Activated CD4-positive, alpha-beta T cell treated with anti-CD3 and anti-CD28 coated beads, Interleukin-10, Interleukin-2, amounts not matched to agents 100 ng/mL and 50 ng/mL, durations not matched to agents 16 hours and 8 hours (primary cell): ENCODE measurements at regions not wholly inside any gene's neighbourhood (a gene's known extent, or its start where the extent isn't known, plus 50 kb on each side); places are given as distances from the start of the nearest gene placed in this dataset.

ENCODE experiments used
- DNase-seq: peaks from one replicate; pipeline ENCODE4 v3.0.0-alpha.2; 2020

- no peak for DNase-seq
Observed at GRCh38 chr20:11714886-11715285, 202.8 kb upstream of the BTBD3 start.

DNA sequence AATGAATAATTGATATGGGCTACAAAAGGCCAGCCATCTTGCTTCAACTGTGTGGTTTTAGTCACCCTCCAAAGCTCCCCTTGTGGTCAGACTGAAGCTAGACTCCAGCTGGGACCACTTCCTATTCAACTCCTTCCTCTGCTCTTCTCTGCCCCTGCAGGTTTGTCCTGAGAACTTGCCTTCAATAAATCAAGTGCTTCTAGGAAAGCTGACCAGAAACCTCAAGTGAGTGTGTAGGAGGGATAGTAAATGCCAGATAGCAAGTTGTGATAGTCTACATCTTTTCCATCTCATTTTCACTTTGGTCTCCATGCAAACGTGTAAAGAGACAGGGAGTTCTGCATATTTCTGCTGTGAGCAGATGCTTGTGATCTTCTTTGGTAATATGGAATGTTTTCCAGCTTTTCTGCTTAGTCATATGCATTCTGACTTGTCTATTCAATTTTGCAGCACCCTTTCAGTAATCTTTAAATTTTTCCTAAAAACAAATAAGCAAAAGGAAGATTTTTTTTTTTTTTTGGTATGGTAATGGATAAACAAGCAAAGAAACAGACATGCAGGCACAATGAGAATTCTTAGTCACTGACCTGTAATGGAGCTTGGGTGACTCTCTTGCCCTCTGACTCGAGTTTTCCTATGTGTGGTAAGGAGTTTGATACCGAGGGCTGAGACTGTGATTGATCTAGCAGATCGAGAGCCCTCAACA is 201.3 kb upstream of the BTBD3 start:
- DNase-seq = no peak

GRCh38 chr20:11716945-11717248 is 200.8 kb upstream of the BTBD3 start:
- DNase-seq = no peak

- DNase-seq = no peak
Observed at GRCh38 chr20:11717562-11717961, 200.1 kb upstream of the BTBD3 start.

DNA sequence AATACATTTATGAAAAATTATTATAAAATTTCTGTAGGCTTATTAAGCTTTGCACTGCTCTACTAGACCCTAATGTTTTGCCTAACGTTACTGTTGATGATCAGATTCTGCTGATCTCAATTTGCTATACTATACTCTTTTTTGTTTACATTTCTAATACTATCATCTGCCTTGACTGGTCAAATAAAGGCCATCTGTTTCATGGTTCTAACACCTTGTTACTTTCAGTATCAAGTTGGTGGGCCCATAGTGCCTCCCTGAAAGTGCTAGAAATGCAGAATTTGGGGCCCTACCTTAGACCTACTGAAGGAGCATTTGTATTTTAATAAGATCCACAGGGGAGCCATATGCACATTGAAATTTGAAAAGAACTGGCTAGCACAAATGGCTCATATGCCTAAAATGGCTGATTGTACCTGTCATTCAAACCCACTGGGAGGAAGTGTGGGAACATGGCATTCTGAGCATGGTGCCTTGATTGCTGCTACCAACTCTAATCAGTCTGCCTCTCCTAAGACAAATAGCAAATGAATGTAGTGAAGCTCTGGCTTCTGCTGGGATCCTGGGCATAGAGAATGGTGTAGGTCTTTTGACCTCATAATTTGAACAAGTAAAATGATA is 199.1 kb upstream of the BTBD3 start:
- no peak for DNase-seq

- DNase-seq = no peak
Observed at GRCh38 chr20:11719153-11719552, 198.5 kb upstream of the BTBD3 start.

DNA sequence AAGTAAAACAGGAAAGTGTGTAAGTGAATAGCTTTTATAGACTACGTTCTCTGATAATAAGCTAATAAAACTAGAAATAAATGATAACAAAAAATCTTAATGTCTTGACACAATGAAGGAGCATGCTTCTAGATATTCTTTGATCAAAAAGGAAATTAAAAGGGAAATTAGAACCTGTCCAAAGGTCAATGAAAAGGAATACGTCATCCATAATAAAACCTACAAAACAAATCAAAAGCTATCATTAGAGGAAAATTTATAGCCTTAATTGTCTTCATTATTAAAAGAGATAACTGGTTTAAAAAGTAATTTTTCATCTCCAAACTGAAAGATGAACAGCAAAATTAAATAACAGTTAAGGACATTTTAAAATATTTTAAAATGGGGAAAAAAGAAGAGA is 196.3 kb upstream of the BTBD3 start:
- no peak for DNase-seq

DNA sequence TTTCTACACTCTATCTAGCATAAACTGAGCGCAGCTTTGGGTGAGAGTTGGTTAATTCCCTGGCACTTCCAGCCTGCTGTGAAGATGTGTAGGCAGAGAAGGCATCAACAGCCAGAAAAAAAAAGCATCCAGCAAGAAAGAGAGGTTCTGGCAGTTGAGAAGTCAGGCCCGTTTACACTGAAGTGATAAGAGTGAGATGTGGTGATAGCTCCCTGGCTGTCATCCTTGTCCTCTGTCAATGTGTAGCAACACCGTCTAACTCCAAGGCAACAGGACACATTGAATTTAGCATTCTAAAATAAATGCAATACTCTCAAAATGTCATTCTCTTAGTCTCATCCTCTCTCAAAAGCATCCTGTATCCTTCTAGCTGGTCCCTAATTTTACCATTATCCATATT is 193.6 kb upstream of the BTBD3 start:
- DNase-seq = no peak

- DNase-seq = no peak
Observed at GRCh38 chr20:11726026-11726425, 191.7 kb upstream of the BTBD3 start.

DNA sequence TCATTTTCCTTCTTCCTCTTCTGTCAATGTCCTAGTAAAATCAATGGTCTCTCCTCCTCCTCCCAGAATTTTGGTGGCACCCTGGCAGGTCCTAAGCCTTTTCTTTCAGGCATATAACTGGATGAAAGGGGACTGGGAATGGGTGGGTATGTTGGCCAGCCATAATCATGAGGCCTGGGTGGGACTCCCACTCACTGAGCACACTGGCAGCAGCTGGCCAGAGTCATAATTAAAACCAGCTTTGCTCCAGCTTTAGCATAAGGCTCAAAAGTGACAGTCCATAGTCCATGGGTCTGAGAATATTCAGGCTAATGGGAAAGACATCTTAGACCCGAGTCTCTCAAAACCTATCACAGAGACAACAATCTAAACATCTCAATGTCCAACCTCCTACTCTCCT is 190.0 kb upstream of the BTBD3 start:
- no peak for DNase-seq

DNA sequence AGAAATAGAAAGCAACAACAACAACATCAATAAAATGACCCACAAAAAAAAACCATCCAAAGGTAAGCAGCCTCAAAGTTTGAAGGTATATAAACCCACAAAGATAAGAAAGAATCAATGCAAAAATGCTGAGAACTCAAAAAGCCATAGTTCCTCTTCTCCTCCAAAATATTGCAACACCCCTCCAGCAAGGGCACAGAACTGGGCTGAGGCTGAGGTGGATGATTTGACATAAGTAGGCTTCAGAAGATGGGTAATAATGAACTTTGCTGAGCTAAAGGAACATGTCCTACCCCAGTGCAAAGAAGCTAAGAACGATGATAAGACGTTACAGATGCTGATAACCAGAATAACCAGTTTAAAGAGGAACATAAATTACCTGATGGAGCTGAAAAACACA is 188.8 kb upstream of the BTBD3 start:
- no peak for DNase-seq

GRCh38 chr20:11729806-11730205 is 187.9 kb upstream of the BTBD3 start:
- no peak for DNase-seq

- DNase-seq = no peak
Observed at GRCh38 chr20:11734431-11734830, 183.3 kb upstream of the BTBD3 start.

DNA sequence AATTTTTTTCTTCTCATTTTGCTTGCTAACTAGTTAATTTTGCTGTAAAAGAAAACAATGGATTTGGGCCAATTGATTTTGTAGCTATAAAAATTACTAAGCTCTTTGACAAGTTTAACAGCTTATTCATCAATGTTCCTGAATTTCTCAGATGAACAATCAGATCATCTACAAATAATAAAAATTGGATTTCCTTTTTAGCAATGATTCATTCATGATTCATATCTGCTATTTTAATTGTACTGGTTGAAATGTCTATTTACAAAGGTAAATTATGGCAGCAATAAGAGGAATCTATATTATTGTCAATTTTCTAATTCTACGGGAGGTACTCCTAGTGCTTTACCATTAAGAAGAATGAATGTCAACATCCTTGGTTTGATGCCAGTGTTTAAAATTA is 178.8 kb upstream of the BTBD3 start:
- DNase-seq = no peak

GRCh38 chr20:11740975-11741374 is 176.7 kb upstream of the BTBD3 start:
- no peak for DNase-seq

- DNase-seq = no peak
Observed at GRCh38 chr20:11745145-11745544, 172.5 kb upstream of the BTBD3 start.

DNA sequence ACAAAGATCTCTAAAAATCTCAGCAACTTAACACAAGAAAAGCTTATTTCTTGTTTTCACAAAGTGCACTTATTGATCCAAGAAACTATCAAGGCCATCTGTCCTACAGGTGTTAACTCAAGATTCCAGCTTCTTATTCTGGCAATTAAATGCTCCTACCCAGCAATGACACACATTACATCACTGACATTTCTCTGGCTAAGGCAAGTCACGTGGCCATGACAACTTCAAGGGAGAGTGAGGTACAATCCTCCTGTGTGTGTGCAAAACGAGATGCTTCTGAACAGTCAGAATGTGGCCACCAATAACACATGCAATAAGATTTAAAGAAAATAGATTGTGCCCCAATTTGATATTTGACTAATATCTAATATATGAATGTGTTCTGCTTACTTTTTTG is 169.3 kb upstream of the BTBD3 start:
- DNase-seq = no peak

DNA sequence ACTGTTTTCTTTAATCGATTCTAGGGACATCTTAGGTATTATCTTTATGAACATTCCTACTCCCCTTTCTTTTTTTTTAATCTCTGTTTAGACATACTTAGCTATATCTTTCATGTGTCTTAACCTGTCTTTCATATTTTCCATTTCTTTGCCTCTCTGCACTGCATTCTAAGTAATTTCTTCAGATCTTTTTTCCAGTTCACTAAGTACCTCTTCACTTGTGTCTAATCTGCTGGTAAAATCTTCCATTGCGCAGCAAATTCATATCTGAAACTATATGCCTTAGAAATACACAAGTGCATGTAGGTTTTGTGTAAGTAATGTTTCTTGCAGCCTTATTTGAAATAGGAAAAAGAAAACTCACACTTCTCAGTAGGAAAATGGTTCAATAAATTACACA is 165.4 kb upstream of the BTBD3 start:
- no peak for DNase-seq

DNA sequence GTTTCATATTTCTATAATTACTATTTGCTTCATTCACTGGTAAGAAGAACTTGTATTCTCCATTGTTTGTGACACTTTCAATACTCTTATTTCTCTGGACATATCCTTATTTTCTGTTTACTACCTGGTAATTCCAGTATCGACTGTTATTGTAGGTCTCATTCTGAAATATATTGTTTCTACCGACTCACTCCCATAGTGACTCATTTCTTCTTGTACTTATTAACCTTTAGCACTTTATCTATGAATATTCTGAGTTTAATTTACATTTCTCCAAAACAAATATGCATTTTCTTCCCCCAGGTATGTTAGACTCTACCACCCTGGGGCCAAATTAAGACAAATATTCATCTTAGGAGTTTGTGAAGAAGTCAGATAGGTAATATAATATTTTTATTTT is 164.5 kb upstream of the BTBD3 start:
- no peak for DNase-seq

DNA sequence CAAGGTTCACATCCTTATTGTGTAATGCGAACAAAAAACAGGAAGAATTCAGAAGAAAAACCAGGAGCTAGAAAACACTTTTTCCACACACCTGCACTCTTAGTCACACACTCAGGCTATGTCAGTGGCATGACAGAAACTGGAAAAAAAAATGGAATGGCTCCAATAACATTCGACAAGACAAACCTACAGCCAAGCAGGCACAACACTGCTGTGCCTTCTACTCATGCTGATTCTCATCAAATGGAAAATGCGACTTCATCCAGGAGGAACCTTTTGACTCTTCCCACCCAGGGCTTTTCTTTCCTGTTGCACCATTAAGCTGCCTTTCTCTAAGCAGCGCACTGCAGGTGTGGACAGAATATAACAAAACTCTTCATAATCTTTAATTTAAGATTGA is 163.2 kb upstream of the BTBD3 start:
- DNase-seq = no peak

DNA sequence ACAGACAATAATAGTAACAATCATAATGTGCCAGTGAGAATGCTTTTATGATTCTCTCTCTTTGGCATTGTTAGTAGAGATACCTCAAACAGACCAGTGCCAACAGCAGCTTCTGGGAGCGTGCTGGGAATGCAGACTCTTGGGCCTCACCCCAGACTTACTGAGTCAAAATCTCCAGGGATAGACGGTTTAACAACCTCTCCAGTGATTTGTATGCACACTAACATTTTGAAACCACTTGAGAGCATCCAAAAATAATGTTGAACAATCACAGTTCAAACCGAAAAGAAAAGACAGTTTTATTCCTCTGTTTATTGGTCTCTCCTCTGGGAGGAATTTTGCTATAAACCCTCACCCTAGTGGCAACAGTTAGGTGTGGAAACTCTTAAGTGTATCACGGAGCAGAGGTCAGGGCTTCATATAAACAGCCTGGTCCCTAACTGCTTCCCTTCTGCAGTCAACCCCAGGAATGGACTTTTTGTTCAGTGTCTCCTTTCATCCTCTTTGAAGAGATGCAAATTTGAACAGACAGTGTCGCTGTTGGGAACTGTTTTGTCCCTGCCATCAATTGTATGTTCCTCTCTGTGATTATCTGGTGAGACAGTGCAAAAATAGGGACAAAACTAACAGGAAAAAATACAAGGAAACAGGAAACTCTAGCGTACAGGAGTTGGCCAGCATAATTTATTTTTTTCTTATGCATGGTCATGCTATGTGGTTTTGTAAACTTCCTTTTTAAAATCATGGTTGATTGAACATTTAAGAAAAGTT is 162.4 kb upstream of the BTBD3 start:
- DNase-seq = no peak

GRCh38 chr20:11761497-11761896 is 156.2 kb upstream of the BTBD3 start:
- DNase-seq = no peak

DNA sequence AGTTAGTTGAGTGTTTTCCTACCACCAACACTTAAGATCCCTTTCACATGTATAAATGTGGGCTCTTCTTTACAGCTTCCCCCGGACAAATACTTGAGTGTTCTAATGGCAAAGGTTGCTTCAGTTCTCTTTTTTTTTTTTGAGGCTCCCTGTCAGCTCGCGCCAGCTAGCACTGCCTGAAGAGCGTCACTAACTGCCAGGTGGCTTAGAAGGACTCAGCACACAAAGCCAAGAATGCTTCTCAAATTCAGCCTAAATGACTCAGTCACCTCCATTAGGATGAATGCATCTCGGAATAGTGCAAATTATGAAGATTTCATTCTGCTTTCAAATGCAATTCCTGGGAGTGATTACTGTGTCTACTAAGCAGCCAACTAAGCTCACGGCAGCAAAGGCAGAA is 150.7 kb upstream of the BTBD3 start:
- no peak for DNase-seq

DNA sequence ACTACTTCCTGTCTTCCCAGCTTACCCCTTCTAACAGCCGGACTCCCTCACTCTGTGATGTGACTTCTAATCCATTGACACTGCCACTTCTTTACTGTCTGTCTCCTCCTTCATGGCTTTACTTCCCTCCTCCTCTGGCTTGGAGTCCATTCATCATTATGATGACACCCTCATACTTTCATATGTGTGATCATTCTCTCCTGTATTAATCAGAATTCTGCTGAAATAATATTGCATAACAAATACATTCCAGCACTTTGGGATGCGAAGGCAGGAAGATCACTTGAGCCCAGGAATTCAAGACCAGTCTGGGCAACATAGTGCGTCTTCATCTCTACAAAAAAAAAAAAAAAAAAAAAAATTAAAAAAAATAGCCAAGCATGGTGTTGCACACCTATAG is 147.9 kb upstream of the BTBD3 start:
- DNase-seq = no peak
